Tibial nerve (tissue), 4 donors: ENCODE measurements at regions not wholly inside any gene's neighbourhood (a gene's known extent, or its start where the extent isn't known, plus 50 kb on each side); places are given as distances from the start of the nearest gene placed in this dataset.

Source experiments
- EP300 ChIP-seq, 2 donors: sonication (generic); formaldehyde crosslinking; IDR thresholded peaks; one replicate each; pipeline ENCODE4 v1.6.1; 2017; ENCODE audit warnings: antibody characterized with exemption in 2 of 2, mild to moderate bottlenecking in 1 of 2
- POLR2A ChIP-seq, 2 donors: fragments of 450-650 bp; IDR thresholded peaks; one replicate each; pipeline ENCODE4 v1.6.1; 2017; ENCODE audit warnings: antibody characterized with exemption in 2 of 2, mild to moderate bottlenecking in 2 of 2, moderate library complexity in 2 of 2
- TF ChIP-seq, protein P1 (sequence below), 5 experiments: fragments of 200-600 bp in 3 of 5; fragments of 450-650 bp in 2 of 5; sonication (generic) in 3 of 5; IDR thresholded peaks; one replicate each; pipeline ENCODE4 v1.5.1; 2016 to 2019; ENCODE audit warnings: antibody characterized with exemption in 5 of 5, mild to moderate bottlenecking in 3 of 5, moderate library complexity in 2 of 5

DNA sequence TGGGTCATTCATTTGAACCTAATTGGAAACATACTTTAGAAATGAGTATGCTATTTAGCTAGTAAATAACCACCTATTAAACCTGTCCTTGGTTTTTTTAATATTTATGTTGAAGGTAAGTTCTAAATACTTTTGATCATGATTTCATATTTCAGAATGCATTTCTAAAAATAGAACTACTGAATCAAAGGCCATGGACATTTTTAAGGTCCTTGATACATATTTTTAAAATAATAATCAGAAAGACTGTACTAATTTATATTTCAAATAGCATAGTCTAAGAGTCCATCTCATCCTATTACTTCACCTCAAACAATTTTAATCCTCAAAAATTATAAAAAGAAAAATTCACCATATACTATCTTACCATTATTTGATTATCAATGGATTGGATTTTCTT is 102.1 kb upstream of the AKR1E2 start:
- TF ChIP-seq POLR2A (IDR thresholded peaks at IDR 0.05): no peak
- TF ChIP-seq, protein P1, sequence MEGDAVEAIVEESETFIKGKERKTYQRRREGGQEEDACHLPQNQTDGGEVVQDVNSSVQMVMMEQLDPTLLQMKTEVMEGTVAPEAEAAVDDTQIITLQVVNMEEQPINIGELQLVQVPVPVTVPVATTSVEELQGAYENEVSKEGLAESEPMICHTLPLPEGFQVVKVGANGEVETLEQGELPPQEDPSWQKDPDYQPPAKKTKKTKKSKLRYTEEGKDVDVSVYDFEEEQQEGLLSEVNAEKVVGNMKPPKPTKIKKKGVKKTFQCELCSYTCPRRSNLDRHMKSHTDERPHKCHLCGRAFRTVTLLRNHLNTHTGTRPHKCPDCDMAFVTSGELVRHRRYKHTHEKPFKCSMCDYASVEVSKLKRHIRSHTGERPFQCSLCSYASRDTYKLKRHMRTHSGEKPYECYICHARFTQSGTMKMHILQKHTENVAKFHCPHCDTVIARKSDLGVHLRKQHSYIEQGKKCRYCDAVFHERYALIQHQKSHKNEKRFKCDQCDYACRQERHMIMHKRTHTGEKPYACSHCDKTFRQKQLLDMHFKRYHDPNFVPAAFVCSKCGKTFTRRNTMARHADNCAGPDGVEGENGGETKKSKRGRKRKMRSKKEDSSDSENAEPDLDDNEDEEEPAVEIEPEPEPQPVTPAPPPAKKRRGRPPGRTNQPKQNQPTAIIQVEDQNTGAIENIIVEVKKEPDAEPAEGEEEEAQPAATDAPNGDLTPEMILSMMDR (IDR thresholded peaks at IDR 0.05): no peak
- TF ChIP-seq EP300 (IDR thresholded peaks at IDR 0.05): no peak
